HG02623 (cell line): ENCODE measurements at regions not wholly inside any gene's neighbourhood (a gene's known extent, or its start where the extent isn't known, plus 50 kb on each side); places are given as distances from the start of the nearest gene placed in this dataset.

Experiments used
- ATAC-seq: cut with Tn5 transposase; IDR thresholded peaks from one replicate; pipeline ENCODE4 v1.9.1; 2021; ENCODE audit warnings: moderate library complexity; ENCODE audit not compliant: unreplicated experiment

GRCh38 chr2:200171731-200172482 lies 134.6 kb upstream of the SPATS2L start:
- no peak for ATAC-seq

GRCh38 chr2:200172521-200172920 lies 134.0 kb upstream of the SPATS2L start:
- ATAC-seq = no peak

- no peak for ATAC-seq
Observed at GRCh38 chr2:200172944-200173581, 133.4 kb upstream of the SPATS2L start.

- ATAC-seq = no peak
Observed at GRCh38 chr2:200173691-200174090, 132.8 kb upstream of the SPATS2L start.

- no peak for ATAC-seq
Observed at GRCh38 chr2:200174433-200175216, 131.9 kb upstream of the SPATS2L start.

- no peak for ATAC-seq
Observed at GRCh38 chr2:200177971-200178911, 128.3 kb upstream of the SPATS2L start.

- no peak for ATAC-seq
Observed at GRCh38 chr2:200179151-200179550, 127.3 kb upstream of the SPATS2L start.

GRCh38 chr2:200180943-200181342 lies 125.5 kb upstream of the SPATS2L start:
- no peak for ATAC-seq

- ATAC-seq = no peak
Observed at GRCh38 chr2:200181755-200182154, 124.7 kb upstream of the SPATS2L start.

- no peak for ATAC-seq
Observed at GRCh38 chr2:200184748-200185627, 121.5 kb upstream of the SPATS2L start.

GRCh38 chr2:200185628-200186000 lies 120.9 kb upstream of the SPATS2L start:
- ATAC-seq = no peak

- ATAC-seq = no peak
Observed at GRCh38 chr2:200186002-200186401, 120.5 kb upstream of the SPATS2L start.

- no peak for ATAC-seq
Observed at GRCh38 chr2:200188876-200189275, 117.6 kb upstream of the SPATS2L start.

- no peak for ATAC-seq
Observed at GRCh38 chr2:200189964-200190363, 116.5 kb upstream of the SPATS2L start.

- no peak for ATAC-seq
Observed at GRCh38 chr2:200193331-200193730, 113.2 kb upstream of the SPATS2L start.

- ATAC-seq = no peak
Observed at GRCh38 chr2:200193791-200194190, 112.7 kb upstream of the SPATS2L start.

GRCh38 chr2:200194746-200195145 lies 111.7 kb upstream of the SPATS2L start:
- ATAC-seq = no peak

- no peak for ATAC-seq
Observed at GRCh38 chr2:200199005-200199404, 107.5 kb upstream of the SPATS2L start.

GRCh38 chr2:200199576-200200263 lies 106.8 kb upstream of the SPATS2L start:
- no peak for ATAC-seq
